ENCODE measurements at regions not wholly inside any gene's neighbourhood (a gene's known extent, or its start where the extent isn't known, plus 50 kb on each side); places are given as distances from the start of the nearest gene placed in this dataset.

GRCh38 chr22:49251371-49251770 lies 576.3 kb downstream of the BRD1 start:
- H2AFZ ChIP-seq (ENCODE audit: low read length): no peak overlapping the region
- no peaks in the 10 kb centered on the region for H3K9me3 ChIP-seq (ENCODE audit: low read length)
- no peak for DNase-seq
- H3K27ac ChIP-seq (ENCODE audit: low read length): no peak overlapping the region
- H3K4me1 ChIP-seq (ENCODE audit: low read length): no peaks in the 10 kb centered on the region
- no peak overlapping the region for H3K4me2 ChIP-seq (ENCODE audit: low read depth, low read length, poor library complexity, severe bottlenecking)
- no peak overlapping the region for H3K4me3 ChIP-seq (ENCODE audit: low read length)
- no peaks in the 10 kb centered on the region for H3K36me3 ChIP-seq (ENCODE audit: insufficient read depth, low read length)
- no peaks in the 10 kb centered on the region for H3K9me2 ChIP-seq (replicated peaks; ENCODE audit: insufficient read depth, low read length)
- no peaks in the 10 kb centered on the region for H3K27me3 ChIP-seq (ENCODE audit: low read length)
- no peaks in the 10 kb centered on the region for H3K79me2 ChIP-seq (ENCODE audit: low read length)
- no peak overlapping the region for H3K9ac ChIP-seq (ENCODE audit: low read length)
- no peaks in the 10 kb centered on the region for H4K20me1 ChIP-seq (ENCODE audit: insufficient read depth, low read depth, low read length)

- Histone ChIP-seq H2AFZ (ENCODE audit: low read length) (no peak overlapping the region), H3K4me1 (ENCODE audit: low read length) (peaks cover 4% of the 10 kb centered on the region), H3K9ac (ENCODE audit: low read length) (no peak overlapping the region), H3K36me3 (ENCODE audit: insufficient read depth, low read length) (no peaks in the 10 kb centered on the region), H3K9me3 (ENCODE audit: low read length) (no peaks in the 10 kb centered on the region), H3K9me2 (replicated peaks; ENCODE audit: insufficient read depth, low read length) (no peaks in the 10 kb centered on the region), H3K79me2 (ENCODE audit: low read length) (no peaks in the 10 kb centered on the region), H3K27me3 (ENCODE audit: low read length) (no peaks in the 10 kb centered on the region), H3K4me2 (ENCODE audit: low read depth, low read length, poor library complexity, severe bottlenecking) (no peak overlapping the region), H3K27ac (ENCODE audit: low read length) (no peak overlapping the region), H3K4me3 (ENCODE audit: low read length) (no peak overlapping the region), H4K20me1 (ENCODE audit: insufficient read depth, low read depth, low read length) (no peaks in the 10 kb centered on the region)
- DNase-seq: no peak
Measured at GRCh38 chr22:49247194-49247924, 580.3 kb downstream of the BRD1 start.

DNA sequence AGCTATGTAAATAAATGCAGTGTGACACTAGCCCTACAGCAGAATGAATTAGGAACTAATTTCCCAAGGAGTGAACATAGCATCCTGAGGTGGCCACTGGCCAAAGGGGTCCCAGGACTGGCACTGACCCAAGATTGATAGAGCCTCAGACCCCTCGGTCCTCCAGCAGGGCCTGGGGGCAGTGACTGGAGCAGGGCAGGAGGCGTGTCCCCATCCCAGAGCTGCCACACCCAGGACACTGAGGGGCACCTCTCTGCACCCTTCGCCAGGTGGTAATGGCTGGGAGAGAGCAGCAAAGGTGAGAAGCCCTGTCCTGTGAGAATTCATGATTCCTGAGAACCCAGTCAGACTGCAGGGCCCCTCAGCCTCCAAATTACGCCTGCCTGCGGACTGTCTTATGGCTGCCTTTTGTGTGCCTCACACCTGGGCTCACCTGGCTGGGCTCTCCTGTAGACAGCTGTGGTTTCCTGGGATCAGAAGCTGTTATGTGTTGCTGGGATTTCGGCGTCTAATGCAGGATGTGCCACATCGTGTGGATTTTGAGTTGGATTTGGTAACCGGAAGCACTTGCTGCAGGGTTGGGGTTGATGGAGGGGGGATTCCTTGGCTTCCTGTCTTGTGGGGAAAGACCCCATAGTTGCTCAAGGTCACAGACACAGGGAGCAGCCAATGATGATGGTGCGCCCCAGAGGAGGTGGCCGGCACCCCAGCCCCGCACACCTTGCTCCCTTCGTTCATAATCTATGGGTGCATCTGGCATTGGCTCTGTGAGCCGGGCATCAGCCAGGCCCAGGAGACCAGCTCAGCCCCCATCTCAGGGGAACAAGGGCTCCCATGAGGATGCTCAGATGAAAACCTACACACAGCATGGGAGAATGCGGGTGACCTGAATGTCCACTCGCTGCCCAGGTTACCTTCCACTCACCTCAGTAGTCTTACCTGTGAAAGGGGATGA lies 582.9 kb downstream of the BRD1 start:
- Histone ChIP-seq H3K36me3 (ENCODE audit: insufficient read depth, low read length) (no peaks in the 10 kb centered on the region), H3K27ac (ENCODE audit: low read length) (no peak overlapping the region), H3K4me2 (ENCODE audit: low read depth, low read length, poor library complexity, severe bottlenecking) (no peak overlapping the region), H3K79me2 (ENCODE audit: low read length) (no peaks in the 10 kb centered on the region), H3K27me3 (ENCODE audit: low read length) (no peaks in the 10 kb centered on the region), H3K9me3 (ENCODE audit: low read length) (no peaks in the 10 kb centered on the region), H2AFZ (ENCODE audit: low read length) (no peak overlapping the region), H3K4me3 (ENCODE audit: low read length) (no peak overlapping the region), H3K9me2 (replicated peaks; ENCODE audit: insufficient read depth, low read length) (no peaks in the 10 kb centered on the region), H4K20me1 (ENCODE audit: insufficient read depth, low read depth, low read length) (no peaks in the 10 kb centered on the region), H3K9ac (ENCODE audit: low read length) (no peak overlapping the region), H3K4me1 (ENCODE audit: low read length) (peaks cover 4% of the 10 kb centered on the region)
- no peak for DNase-seq

GRCh38 chr22:49243965-49244364 lies 583.7 kb downstream of the BRD1 start:
- Histone ChIP-seq H3K4me3 (ENCODE audit: low read length) (no peak overlapping the region), H4K20me1 (ENCODE audit: insufficient read depth, low read depth, low read length) (peaks cover 3% of the 10 kb centered on the region; the same call in 1 of the 2 replicates), H3K4me1 (ENCODE audit: low read length) (peaks cover 4% of the 10 kb centered on the region), H3K9me2 (replicated peaks; ENCODE audit: insufficient read depth, low read length) (no peaks in the 10 kb centered on the region), H3K27me3 (ENCODE audit: low read length) (no peaks in the 10 kb centered on the region), H3K27ac (ENCODE audit: low read length) (no peak overlapping the region), H3K36me3 (ENCODE audit: insufficient read depth, low read length) (no peaks in the 10 kb centered on the region), H2AFZ (ENCODE audit: low read length) (no peak overlapping the region), H3K9me3 (ENCODE audit: low read length) (no peaks in the 10 kb centered on the region), H3K79me2 (ENCODE audit: low read length) (no peaks in the 10 kb centered on the region), H3K9ac (ENCODE audit: low read length) (no peak overlapping the region), H3K4me2 (ENCODE audit: low read depth, low read length, poor library complexity, severe bottlenecking) (no peak overlapping the region)
- no peak for DNase-seq

DNA sequence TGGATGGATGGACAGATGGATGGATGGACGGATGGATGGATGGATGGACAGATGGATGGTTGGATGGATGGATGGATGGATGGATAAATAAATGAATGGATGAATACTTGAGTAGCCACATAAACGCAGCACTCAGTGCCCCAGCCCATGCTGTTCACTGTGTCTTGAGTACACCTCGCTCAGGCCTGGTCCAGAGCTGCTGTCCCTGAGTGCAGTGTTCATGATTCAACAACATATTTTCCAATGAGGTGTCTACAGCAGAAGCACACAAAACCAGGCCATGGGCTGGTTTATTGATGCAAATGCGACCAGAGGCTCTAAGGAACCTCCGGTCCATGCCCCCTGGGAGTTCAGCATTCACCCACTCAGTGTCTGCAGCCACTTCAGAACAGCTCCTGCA lies 584.3 kb downstream of the BRD1 start:
- H4K20me1 ChIP-seq (ENCODE audit: insufficient read depth, low read depth, low read length): peaks cover 3% of the 10 kb centered on the region; the same call in 1 of the 2 replicates
- no peaks in the 10 kb centered on the region for H3K27me3 ChIP-seq (ENCODE audit: low read length)

GRCh38 chr22:49242480-49242879 lies 585.2 kb downstream of the BRD1 start:
- Histone ChIP-seq H3K9ac (ENCODE audit: low read length) (no peak overlapping the region), H3K9me2 (replicated peaks; ENCODE audit: insufficient read depth, low read length) (no peaks in the 10 kb centered on the region), H3K4me2 (ENCODE audit: low read depth, low read length, poor library complexity, severe bottlenecking) (no peak overlapping the region), H3K27ac (ENCODE audit: low read length) (no peak overlapping the region), H3K4me1 (ENCODE audit: low read length) (peaks cover 4% of the 10 kb centered on the region), H4K20me1 (ENCODE audit: insufficient read depth, low read depth, low read length) (peaks cover 3% of the 10 kb centered on the region; the same call in 1 of the 2 replicates), H3K36me3 (ENCODE audit: insufficient read depth, low read length) (no peaks in the 10 kb centered on the region), H3K79me2 (ENCODE audit: low read length) (no peaks in the 10 kb centered on the region), H3K9me3 (ENCODE audit: low read length) (no peaks in the 10 kb centered on the region), H3K4me3 (ENCODE audit: low read length) (no peak overlapping the region), H2AFZ (ENCODE audit: low read length) (no peak overlapping the region), H3K27me3 (ENCODE audit: low read length) (no peaks in the 10 kb centered on the region)
- DNase-seq: no peak

More for the DNA sequence above, 584.3 kb downstream of the BRD1 start:
- H3K9me2 ChIP-seq (replicated peaks; ENCODE audit: insufficient read depth, low read length): no peaks in the 10 kb centered on the region
- no peaks in the 10 kb centered on the region for H3K36me3 ChIP-seq (ENCODE audit: insufficient read depth, low read length)
- no peak for DNase-seq
- H3K79me2 ChIP-seq (ENCODE audit: low read length): no peaks in the 10 kb centered on the region
- H3K4me2 ChIP-seq (ENCODE audit: low read depth, low read length, poor library complexity, severe bottlenecking): no peak overlapping the region
- no peaks in the 10 kb centered on the region for H3K9me3 ChIP-seq (ENCODE audit: low read length)
- H3K4me1 ChIP-seq (ENCODE audit: low read length): peaks cover 4% of the 10 kb centered on the region
- H3K27ac ChIP-seq (ENCODE audit: low read length): no peak overlapping the region
- no peak overlapping the region for H3K9ac ChIP-seq (ENCODE audit: low read length)
- H3K4me3 ChIP-seq (ENCODE audit: low read length): no peak overlapping the region
- no peak overlapping the region for H2AFZ ChIP-seq (ENCODE audit: low read length)

GRCh38 chr22:49241174-49241851 lies 586.4 kb downstream of the BRD1 start:
- Histone ChIP-seq H3K9me3 (ENCODE audit: low read length) (no peaks in the 10 kb centered on the region), H3K9me2 (replicated peaks; ENCODE audit: insufficient read depth, low read length) (no peaks in the 10 kb centered on the region), H4K20me1 (ENCODE audit: insufficient read depth, low read depth, low read length) (peaks cover 3% of the 10 kb centered on the region; the same call in 1 of the 2 replicates), H3K4me3 (ENCODE audit: low read length) (no peak overlapping the region), H3K27ac (ENCODE audit: low read length) (no peak overlapping the region), H3K4me2 (ENCODE audit: low read depth, low read length, poor library complexity, severe bottlenecking) (no peak overlapping the region), H2AFZ (ENCODE audit: low read length) (no peak overlapping the region), H3K9ac (ENCODE audit: low read length) (no peak overlapping the region), H3K79me2 (ENCODE audit: low read length) (no peaks in the 10 kb centered on the region), H3K4me1 (ENCODE audit: low read length) (peaks cover 4% of the 10 kb centered on the region), H3K36me3 (ENCODE audit: insufficient read depth, low read length) (no peaks in the 10 kb centered on the region), H3K27me3 (ENCODE audit: low read length) (no peaks in the 10 kb centered on the region)
- no peak for DNase-seq

- H3K4me2 ChIP-seq (ENCODE audit: low read depth, low read length, poor library complexity, severe bottlenecking): no peak overlapping the region
- H3K4me1 ChIP-seq (ENCODE audit: low read length): peaks cover 4% of the 10 kb centered on the region
- no peaks in the 10 kb centered on the region for H3K9me2 ChIP-seq (replicated peaks; ENCODE audit: insufficient read depth, low read length)
- no peak overlapping the region for H2AFZ ChIP-seq (ENCODE audit: low read length)
- no peaks in the 10 kb centered on the region for H3K79me2 ChIP-seq (ENCODE audit: low read length)
- H3K27ac ChIP-seq (ENCODE audit: low read length): no peak overlapping the region
- no peak overlapping the region for H3K9ac ChIP-seq (ENCODE audit: low read length)
- H3K9me3 ChIP-seq (ENCODE audit: low read length): no peaks in the 10 kb centered on the region
- peaks cover 3% of the 10 kb centered on the region; the same call in 1 of the 2 replicates for H4K20me1 ChIP-seq (ENCODE audit: insufficient read depth, low read depth, low read length)
- H3K4me3 ChIP-seq (ENCODE audit: low read length): no peak overlapping the region
- no peaks in the 10 kb centered on the region for H3K36me3 ChIP-seq (ENCODE audit: insufficient read depth, low read length)
- peak; percentile 41 for DNase-seq
- no peaks in the 10 kb centered on the region for H3K27me3 ChIP-seq (ENCODE audit: low read length)
Measured at GRCh38 chr22:49240472-49240871, 587.2 kb downstream of the BRD1 start.

All from Karpas-422 (cell line).